SK-N-SH treated with all-trans-retinoic acid at 6 μM for 48 hours (cell line): ENCODE measurements at regions not wholly inside any gene's neighbourhood (a gene's known extent, or its start where the extent isn't known, plus 50 kb on each side); places are given as distances from the start of the nearest gene placed in this dataset.

Experiments used
- ARNTL ChIP-seq: fragments of 450-650 bp; formaldehyde crosslinking; IDR thresholded peaks from 2 replicates; pipeline ENCODE4 v1.5.0; 2020; ENCODE audit warnings: low read depth, mild to moderate bottlenecking, moderate library complexity, borderline replicate concordance
- CREB5 ChIP-seq: fragments of 250-450 bp; sonication (Bioruptor Pico); IDR thresholded peaks from 2 replicates; pipeline ENCODE4 v1.5.1; 2020; ENCODE audit warnings: low read depth, mild to moderate bottlenecking, moderate library complexity
- ESRRG ChIP-seq: fragments of 250-450 bp; sonication (Bioruptor Pico); IDR thresholded peaks from 2 replicates; pipeline ENCODE4 v1.6.1; 2021; ENCODE audit warnings: mild to moderate bottlenecking
- PATZ1 ChIP-seq: fragments of 250-450 bp; sonication (Bioruptor Pico); IDR thresholded peaks from 2 replicates; pipeline ENCODE4 v1.8.0; 2020; ENCODE audit warnings: mild to moderate bottlenecking, moderate library complexity, borderline replicate concordance
- SNAI2 ChIP-seq: fragments of 250-450 bp; sonication (Bioruptor Pico); IDR thresholded peaks from 2 replicates; pipeline ENCODE4 v1.5.0; 2020; ENCODE audit warnings: mild to moderate bottlenecking, moderate library complexity

- TF ChIP-seq PATZ1 (CRISPR knock-in tag): no peak
- TF ChIP-seq SNAI2 (CRISPR knock-in tag): no peak
- TF ChIP-seq CREB5 (CRISPR knock-in tag): no peak
- TF ChIP-seq ESRRG: no peak
- TF ChIP-seq ARNTL (CRISPR knock-in tag): no peak
Measured at GRCh38 chr9:32117291-32117690, 267.2 kb upstream of the ACO1 start.
